Pancreas (tissue), 10 donors: ENCODE measurements at regions not wholly inside any gene's neighbourhood (a gene's known extent, or its start where the extent isn't known, plus 50 kb on each side); places are given as distances from the start of the nearest gene placed in this dataset.

ENCODE experiments used
- ATAC-seq, 4 donors: fragments of 200-7000 bp; cut with Tn5 transposase; one replicate each; pipeline versions ENCODE4 v1.8.0 to v1.9.1; 2020; ENCODE audit warnings: mild to moderate bottlenecking in 4 of 4, moderate library complexity in 4 of 4
- DNase-seq, 6 donors: peaks; one replicate each; pipeline ENCODE4 v3.0.0-alpha.2; 2020
- FAIRE-seq: peaks from 2 replicates; lab custom pipeline; 2012; peaks lifted over from hg19 to GRCh38; lab: Jason Lieb, UNC
- H3K27ac ChIP-seq, 4 donors: fragments of 200-600 bp; sonication (generic); 1 replicate in 3 of 4; 2 replicates in 1 of 4; pipeline versions ENCODE4 v1.5.0 to v1.8.0; 2020
- H3K27me3 ChIP-seq, 4 donors: fragments of 200-600 bp; one replicate each; pipeline ENCODE4 v1.8.0; 2021
- H3K36me3 ChIP-seq, 3 donors: fragments of 200-600 bp; sonication (generic) in 1 of 3; one replicate each; pipeline versions ENCODE4 v1.5.0 to v1.8.0; 2020 to 2021
- H3K4me1 ChIP-seq, 3 donors: fragments of 200-600 bp; one replicate each; pipeline ENCODE4 v1.8.0; 2021
- H3K4me3 ChIP-seq, 4 donors: fragments of 200-600 bp; sonication (generic) in 2 of 4; one replicate each; pipeline versions ENCODE4 v1.5.0 to v1.8.0; 2020 to 2021
- H3K9me3 ChIP-seq, 4 donors: fragments of 200-600 bp; one replicate each; pipeline ENCODE4 v1.8.0; 2021
- WGBS, 2 donors: extraction: QIAGEN DNeasy Blood & Tissue Kit; methylation state at CpG; one replicate each; pipeline ENCODE4 v1.1.7; 2013; 5-methylcytosine and 5-hydroxymethylcytosine counted together
- intact Hi-C, 3 donors: fragments of 100-400 bp; cut with DNase I; formaldehyde crosslinking; loops; one replicate each; pipeline versions ENCODE4 v1.11.1 to v1.14.2; 2022
- TF ChIP-seq, protein P1 (sequence below), 4 donors: fragments of 200-600 bp; sonication (generic) in 3 of 4; IDR thresholded peaks; one replicate each; pipeline versions ENCODE4 v1.5.0 to v1.8.0; 2021; ENCODE audit warnings: antibody characterized with exemption in 4 of 4
- donor health status: healthy with polysubstance abuse.
- donor health status: DM: no; HTN: no; CAD: no; lungs with moderate emphysema.
- donor health status: DM: no; HTN: no; CAD: no.
- donor health status: control.
- donor health status: control.
- donor health status: Bipolar disorder and iron deficiency.
- donor health status: DM: yes; HTN: yes; CAD: no.
- donor health status: DM: no; HTN: no; CAD: no.
- donor health status: DM: no; HTN: no; CAD: no.
- donor health status: DM: yes; HTN: yes; CAD: no.

DNA sequence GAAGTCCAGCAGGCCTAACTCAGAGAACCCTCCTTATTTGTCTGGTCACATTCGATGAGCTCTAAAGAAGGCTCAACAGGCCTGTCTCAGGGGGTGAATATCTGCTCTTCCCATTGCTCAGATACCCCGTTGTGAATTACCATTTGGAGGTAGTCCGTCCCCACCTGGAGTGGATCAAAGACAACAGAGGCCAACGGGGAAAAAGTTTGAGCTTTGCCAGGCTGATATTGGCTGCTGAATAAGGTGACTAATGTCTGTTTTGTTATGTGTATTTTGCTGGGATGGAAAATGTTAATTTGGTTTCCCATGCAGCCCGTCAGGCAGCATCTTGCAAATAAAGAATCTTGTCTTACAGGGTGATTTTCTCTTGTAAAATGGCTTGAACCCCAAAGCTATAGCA lies 69.2 kb upstream of the EPS8L3 start:
- intact Hi-C loops, result no loop called here
- ATAC-seq, result no peak
- DNase-seq, result no peak
- Histone ChIP-seq H3K4me1 (no peaks in the 10 kb centered on the region), H3K27ac (no peak overlapping the region), H3K9me3 (no peaks in the 10 kb centered on the region), H3K36me3 (no peaks in the 10 kb centered on the region), H3K27me3 (no peaks in the 10 kb centered on the region), H3K4me3 (no peak overlapping the region)
- FAIRE-seq, result no peak
- WGBS, 2 donors, result 74 to 75% methylated on average over 5 of the region's 5 CpGs
- TF ChIP-seq, protein P1, sequence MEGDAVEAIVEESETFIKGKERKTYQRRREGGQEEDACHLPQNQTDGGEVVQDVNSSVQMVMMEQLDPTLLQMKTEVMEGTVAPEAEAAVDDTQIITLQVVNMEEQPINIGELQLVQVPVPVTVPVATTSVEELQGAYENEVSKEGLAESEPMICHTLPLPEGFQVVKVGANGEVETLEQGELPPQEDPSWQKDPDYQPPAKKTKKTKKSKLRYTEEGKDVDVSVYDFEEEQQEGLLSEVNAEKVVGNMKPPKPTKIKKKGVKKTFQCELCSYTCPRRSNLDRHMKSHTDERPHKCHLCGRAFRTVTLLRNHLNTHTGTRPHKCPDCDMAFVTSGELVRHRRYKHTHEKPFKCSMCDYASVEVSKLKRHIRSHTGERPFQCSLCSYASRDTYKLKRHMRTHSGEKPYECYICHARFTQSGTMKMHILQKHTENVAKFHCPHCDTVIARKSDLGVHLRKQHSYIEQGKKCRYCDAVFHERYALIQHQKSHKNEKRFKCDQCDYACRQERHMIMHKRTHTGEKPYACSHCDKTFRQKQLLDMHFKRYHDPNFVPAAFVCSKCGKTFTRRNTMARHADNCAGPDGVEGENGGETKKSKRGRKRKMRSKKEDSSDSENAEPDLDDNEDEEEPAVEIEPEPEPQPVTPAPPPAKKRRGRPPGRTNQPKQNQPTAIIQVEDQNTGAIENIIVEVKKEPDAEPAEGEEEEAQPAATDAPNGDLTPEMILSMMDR (IDR thresholded peaks at IDR 0.05), result no peak

DNA sequence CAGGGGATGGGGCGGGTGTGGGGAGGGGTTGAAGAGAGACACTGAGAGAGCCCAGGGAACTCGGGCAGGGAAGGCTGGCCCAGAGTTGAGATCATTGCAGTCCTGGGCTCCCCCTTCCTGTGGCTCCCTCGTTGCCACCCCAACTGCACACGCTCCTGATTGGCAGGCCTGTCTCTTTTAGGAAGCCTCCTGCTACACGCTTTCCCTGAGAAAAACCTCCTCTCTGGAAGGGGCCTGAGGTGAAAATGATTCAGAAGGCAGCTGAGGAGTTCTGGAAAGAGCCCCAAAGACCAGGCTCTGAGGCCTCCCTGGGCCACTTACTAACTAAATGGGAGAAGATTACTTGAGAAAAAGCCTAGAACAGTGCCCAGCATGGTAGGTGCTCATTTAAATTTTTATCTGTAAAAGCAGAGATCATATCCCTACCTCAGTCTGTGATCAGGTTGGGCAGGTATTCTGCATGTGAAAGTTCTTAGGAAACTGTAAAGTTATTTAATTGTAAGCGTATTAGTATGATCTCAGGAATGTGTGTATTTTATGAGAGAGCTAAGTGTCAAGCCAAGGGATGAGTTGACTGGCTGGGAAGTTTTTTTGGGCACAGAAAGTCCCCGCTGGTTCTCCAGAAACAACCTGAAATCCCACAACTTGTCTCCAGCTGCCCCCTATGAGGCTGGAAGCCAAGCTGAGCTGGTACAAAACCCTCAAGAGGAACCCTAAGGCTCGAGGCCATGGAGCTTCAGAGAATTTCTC lies 65.2 kb upstream of the EPS8L3 start:
- no peak for FAIRE-seq
- 77 to 79% methylated on average over 7 to 8 of the region's 8 CpGs for WGBS, 2 donors
- intact Hi-C loops, result no loop called here

DNA sequence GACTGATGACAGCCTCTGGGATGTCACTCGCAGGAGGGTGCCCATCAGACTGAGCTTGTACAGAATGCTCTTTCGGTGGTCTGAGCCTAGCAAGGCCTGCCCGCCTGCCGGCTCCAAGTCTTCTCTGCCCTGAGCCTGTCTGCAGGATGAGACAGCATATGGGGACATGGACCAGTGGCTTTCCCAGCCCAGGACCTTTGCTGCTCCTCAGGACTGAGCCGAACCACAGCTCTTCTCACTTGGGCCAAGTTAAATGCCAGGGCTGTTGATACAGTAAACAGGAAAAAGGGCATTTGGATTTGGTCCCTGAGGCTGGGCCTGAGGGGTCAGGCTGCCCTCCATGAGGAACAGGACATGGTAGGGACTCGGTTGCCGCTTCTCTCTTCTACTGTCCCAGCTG lies 64.3 kb upstream of the EPS8L3 start:
- Histone ChIP-seq H3K27ac (no peak overlapping the region), H3K4me1 (no peaks in the 10 kb centered on the region), H3K9me3 (no peaks in the 10 kb centered on the region), H3K4me3 (no peak overlapping the region), H3K36me3 (no peaks in the 10 kb centered on the region), H3K27me3 (no peaks in the 10 kb centered on the region)
- intact Hi-C loops, result no loop called here
- TF ChIP-seq, protein P1 (IDR thresholded peaks at IDR 0.05), result no peak
- ATAC-seq (no peak), FAIRE-seq (no peak), DNase-seq (no peak)
- 89 to 96% methylated on average over 5 to 7 of the region's 7 CpGs for WGBS, 2 donors

More for the DNA sequence above, 65.2 kb upstream of the EPS8L3 start:
- H3K27me3 ChIP-seq, result no peaks in the 10 kb centered on the region
- DNase-seq, result no peak
- no peak for ATAC-seq
- H3K9me3 ChIP-seq, result no peaks in the 10 kb centered on the region
- no peaks in the 10 kb centered on the region for H3K4me1 ChIP-seq
- H3K4me3 ChIP-seq, result no peak overlapping the region
- no peaks in the 10 kb centered on the region for H3K36me3 ChIP-seq
- H3K27ac ChIP-seq, result no peak overlapping the region
- TF ChIP-seq, protein P1 (IDR thresholded peaks at IDR 0.05), result no peak

DNA sequence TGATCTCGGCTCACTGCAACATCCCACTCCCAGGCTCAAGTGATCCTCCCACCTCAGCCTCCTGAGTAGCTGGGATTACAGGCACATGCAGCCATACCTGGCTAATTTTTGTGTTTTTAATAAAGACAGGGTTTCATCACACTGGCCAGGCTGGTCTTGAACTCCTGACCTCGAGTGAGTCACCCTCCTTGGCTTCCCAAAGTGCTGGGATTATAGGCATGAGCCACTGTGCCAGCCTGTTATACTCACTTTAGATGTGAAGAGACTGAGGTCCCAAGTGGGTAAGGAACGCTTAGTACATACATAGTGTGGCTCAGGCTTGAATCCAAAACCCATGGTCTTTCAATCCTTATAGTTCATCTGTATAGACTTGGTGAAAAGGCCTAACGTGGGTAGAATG lies 63.7 kb upstream of the EPS8L3 start:
- intact Hi-C loops, result no loop called here
- no peak overlapping the region for H3K27ac ChIP-seq
- H3K4me3 ChIP-seq, result no peak overlapping the region
- no peaks in the 10 kb centered on the region for H3K4me1 ChIP-seq
- no peaks in the 10 kb centered on the region for H3K9me3 ChIP-seq
- FAIRE-seq, result no peak
- no peaks in the 10 kb centered on the region for H3K27me3 ChIP-seq
- no peaks in the 10 kb centered on the region for H3K36me3 ChIP-seq
- ATAC-seq, result no peak
- TF ChIP-seq, protein P1 (IDR thresholded peaks at IDR 0.05), result no peak
- DNase-seq, result no peak
- WGBS, 2 donors, result 79% methylated on average over 4 of the region's 4 CpGs

DNA sequence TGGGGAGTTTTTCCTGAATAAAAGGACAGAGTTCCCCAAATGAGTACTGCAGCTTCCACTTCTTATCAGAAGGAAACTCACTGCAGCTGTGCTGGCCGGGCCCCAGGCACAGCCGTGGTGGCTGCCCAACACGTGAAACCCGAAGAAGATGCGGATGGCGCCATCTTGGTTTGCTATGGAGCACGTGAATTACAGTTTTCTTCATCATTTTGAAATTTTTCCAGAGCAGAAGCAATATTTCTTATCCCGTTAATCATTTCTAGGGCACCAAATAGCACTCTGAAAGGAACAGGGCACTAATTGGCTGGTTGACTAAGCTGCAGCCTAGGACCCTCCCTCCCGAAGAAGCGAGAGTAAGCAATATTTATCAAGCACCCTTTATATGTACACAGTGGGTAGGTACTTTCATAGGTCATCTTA lies 63.2 kb upstream of the EPS8L3 start:
- intact Hi-C loops, result no loop called here
- Histone ChIP-seq H3K27me3 (no peaks in the 10 kb centered on the region), H3K9me3 (no peaks in the 10 kb centered on the region), H3K27ac (no peak overlapping the region), H3K36me3 (no peaks in the 10 kb centered on the region), H3K4me1 (no peaks in the 10 kb centered on the region), H3K4me3 (no peak overlapping the region)
- WGBS, 2 donors, result 79 to 84% methylated on average over 10 of the region's 10 CpGs
- ATAC-seq, result no peak
- no peak for FAIRE-seq
- TF ChIP-seq, protein P1 (IDR thresholded peaks at IDR 0.05), result no peak
- no peak for DNase-seq
